Mesendoderm (in vitro differentiated cells): ENCODE measurements at regions not wholly inside any gene's neighbourhood (a gene's known extent, or its start where the extent isn't known, plus 50 kb on each side); places are given as distances from the start of the nearest gene placed in this dataset.

Source experiments
- DNase-seq: peaks from one replicate; pipeline ENCODE4 v3.0.0; 2013
- H2AK5ac ChIP-seq: 2 replicates; pipeline ENCODE4 v1.6.1; 2013; ENCODE audit warnings: low read length, inconsistent platforms
- H2BK120ac ChIP-seq: 2 replicates; pipeline ENCODE4 v1.6.1; 2013; ENCODE audit warnings: low read depth, mild to moderate bottlenecking, low read length, moderate library complexity, mixed read lengths
- H2BK15ac ChIP-seq: replicated peaks from 2 replicates; pipeline ENCODE4 v1.6.1; 2013; ENCODE audit warnings: low read depth, mild to moderate bottlenecking, moderate library complexity
- H2BK5ac ChIP-seq: 2 replicates; pipeline ENCODE4 v1.6.1; 2013; ENCODE audit warnings: low read length, inconsistent platforms
- H3K18ac ChIP-seq: 2 replicates; pipeline ENCODE4 v1.6.1; 2013; ENCODE audit warnings: mild to moderate bottlenecking, low read length, mixed read lengths
- H3K23ac ChIP-seq: one replicate; pipeline ENCODE4 v1.6.1; 2013; ENCODE audit warnings: low read length
- H3K27ac ChIP-seq: 2 replicates; pipeline ENCODE4 v1.5.1; 2013; ENCODE audit warnings: low read depth, mild to moderate bottlenecking, inconsistent platforms, low read length, moderate library complexity
- H3K27me3 ChIP-seq: 2 replicates; pipeline ENCODE4 v1.6.1; 2013; ENCODE audit warnings: low read length, control low read depth, mild to moderate bottlenecking, inconsistent platforms; ENCODE audit not compliant: insufficient read depth, poor library complexity
- H3K36me3 ChIP-seq: 2 replicates; pipeline ENCODE4 v1.6.1; 2013; ENCODE audit warnings: low read length, inconsistent platforms; ENCODE audit not compliant: control insufficient read depth, insufficient read depth
- H3K4ac ChIP-seq: one replicate; pipeline ENCODE4 v1.6.1; 2013; ENCODE audit warnings: low read depth, mild to moderate bottlenecking, low read length, moderate library complexity
- H3K4me1 ChIP-seq: 2 replicates; pipeline ENCODE4 v1.6.1; 2013; ENCODE audit warnings: low read depth, low read length, inconsistent platforms; ENCODE audit not compliant: control insufficient read depth
- H3K4me2 ChIP-seq: 2 replicates; pipeline ENCODE4 v1.6.1; 2013; ENCODE audit warnings: low read length
- H3K4me3 ChIP-seq: 2 replicates; pipeline ENCODE4 v1.5.1; 2013; ENCODE audit warnings: mild to moderate bottlenecking, low read length
- H3K56ac ChIP-seq: one replicate; pipeline ENCODE4 v1.6.1; 2013; ENCODE audit warnings: low read length
- H3K79me1 ChIP-seq: 2 replicates; pipeline ENCODE4 v1.6.1; 2013; ENCODE audit warnings: low read length, inconsistent platforms
- H3K79me2 ChIP-seq: 2 replicates; pipeline ENCODE4 v1.6.1; 2013; ENCODE audit warnings: mild to moderate bottlenecking, low read length; ENCODE audit not compliant: control insufficient read depth, insufficient read depth
- H3K9ac ChIP-seq: 2 replicates; pipeline ENCODE4 v1.6.1; 2013; ENCODE audit warnings: low read length, inconsistent platforms
- H4K5ac ChIP-seq: one replicate; pipeline ENCODE4 v1.6.1; 2013; ENCODE audit warnings: low read length
- H4K8ac ChIP-seq: one replicate; pipeline ENCODE4 v1.6.1; 2013; ENCODE audit warnings: low read depth, mild to moderate bottlenecking, control low read depth, low read length, moderate library complexity
- WGBS: extraction: QIAGEN DNeasy Blood & Tissue Kit; methylation state at CpG from one replicate; pipeline ENCODE4 v1.1.7; 2013; ENCODE audit warnings: low lambda C conversion rate, missing lambda C conversion rate; ENCODE audit not compliant: insufficient coverage; ENCODE audit errors: extremely low coverage; 5-methylcytosine and 5-hydroxymethylcytosine counted together

DNA sequence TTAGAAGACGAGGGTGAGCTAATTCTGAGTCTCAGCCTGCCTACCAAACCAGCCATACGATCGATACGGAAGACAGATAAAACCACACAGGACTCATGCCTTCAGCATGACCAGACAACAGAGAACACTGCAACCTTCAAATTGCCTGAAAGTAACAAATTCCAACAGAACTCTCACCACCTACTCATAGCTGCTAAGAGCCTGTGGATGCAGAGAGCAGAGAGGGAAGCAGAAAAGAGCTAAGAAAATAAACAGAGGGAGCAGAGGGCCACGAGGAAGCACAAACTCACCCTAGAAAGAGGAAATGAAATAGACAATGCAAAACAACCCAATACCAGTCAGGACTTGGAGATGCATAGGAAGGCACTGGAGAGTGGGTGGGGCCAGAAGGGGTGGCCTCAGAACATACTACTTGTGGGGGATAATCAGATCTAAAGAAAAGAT lies 86.7 kb upstream of the TAS2R1 start:
- Histone ChIP-seq H2BK15ac (no peak overlapping the region), H3K27me3 (no peaks in the 10 kb centered on the region), H3K4me1 (peaks cover 3% of the 10 kb centered on the region), H3K79me1 (no peaks in the 10 kb centered on the region), H4K5ac (no peak overlapping the region), H2BK120ac (no peak overlapping the region), H3K23ac (no peak overlapping the region), H3K9ac (no peak overlapping the region), H3K27ac (no peak overlapping the region), H4K8ac (no peak overlapping the region), H3K4ac (no peak overlapping the region), H3K79me2 (no peaks in the 10 kb centered on the region), H3K36me3 (no peaks in the 10 kb centered on the region), H3K18ac (no peak overlapping the region), H3K4me2 (no peak overlapping the region), H2BK5ac (no peak overlapping the region), H3K56ac (no peak overlapping the region), H2AK5ac (no peak overlapping the region), H3K4me3 (no peak overlapping the region)
- no CpG with 5 or more reads among the region's 5 CpGs for WGBS
- DNase-seq: peak; percentile 73

DNA sequence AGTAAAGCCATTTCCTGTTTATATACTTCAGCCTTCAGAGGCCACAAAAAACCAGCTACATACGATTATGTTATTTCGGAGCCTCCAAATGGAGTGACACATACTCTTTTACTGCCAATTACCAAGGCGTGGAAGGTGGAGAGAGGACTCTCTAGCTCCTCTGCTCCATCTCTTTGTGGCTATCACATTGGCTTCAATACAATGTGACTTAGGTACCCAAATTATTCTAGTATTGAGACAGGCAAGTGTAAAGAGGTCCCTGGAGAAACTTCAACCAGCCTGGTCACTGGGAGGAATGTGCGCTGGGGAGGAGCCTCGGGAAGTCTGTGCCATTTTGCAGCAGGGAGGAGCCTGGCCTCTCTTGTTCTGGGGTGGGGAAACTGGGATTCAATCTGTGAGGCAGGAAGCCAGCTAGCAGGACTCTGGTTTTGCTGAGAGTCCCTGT lies 85.8 kb upstream of the TAS2R1 start:
- H3K27ac ChIP-seq: no peak overlapping the region
- H3K4me2 ChIP-seq: no peak overlapping the region

DNA sequence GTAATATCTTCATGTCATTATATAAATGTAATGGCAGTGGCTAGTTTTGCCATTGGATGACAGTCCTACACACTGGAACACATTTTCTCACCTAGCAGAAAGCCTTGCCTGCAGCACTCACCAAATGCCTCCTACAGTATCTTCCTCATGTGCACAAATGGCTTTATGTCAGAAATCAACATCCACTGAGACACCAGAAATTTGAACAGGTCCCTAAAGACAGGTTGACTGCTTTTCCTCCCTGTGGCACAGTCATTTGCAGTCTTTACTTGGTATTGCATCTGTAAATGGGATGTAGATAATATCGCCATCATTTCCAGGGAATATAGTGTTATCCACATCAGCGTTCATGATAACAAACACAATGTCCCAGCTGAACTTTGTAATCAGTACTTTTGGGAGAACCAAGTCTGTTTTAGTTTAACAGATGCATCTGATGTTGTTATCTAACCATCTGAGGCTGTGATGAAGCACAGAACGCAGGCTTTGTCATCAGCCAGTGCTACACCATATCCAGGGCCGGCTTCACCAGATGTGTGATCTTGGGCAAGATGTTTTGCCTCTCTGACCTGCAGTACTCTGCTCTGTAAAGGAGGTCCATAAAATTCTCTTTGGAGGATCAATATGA lies 83.9 kb upstream of the TAS2R1 start:
- peaks cover 3% of the 10 kb centered on the region for H3K4me1 ChIP-seq
- no peaks in the 10 kb centered on the region for H3K36me3 ChIP-seq
- no peaks in the 10 kb centered on the region for H3K79me2 ChIP-seq
- no peak overlapping the region for H3K27ac ChIP-seq
- WGBS: no CpG with 5 or more reads among the region's 4 CpGs
- no peak overlapping the region for H3K18ac ChIP-seq
- DNase-seq: peak; percentile 51
- H2BK5ac ChIP-seq: no peak overlapping the region
- H3K4me2 ChIP-seq: no peak overlapping the region
- no peak overlapping the region for H3K56ac ChIP-seq
- H2BK120ac ChIP-seq: no peak overlapping the region
- H3K4ac ChIP-seq: no peak overlapping the region
- no peak overlapping the region for H3K9ac ChIP-seq
- no peaks in the 10 kb centered on the region for H3K27me3 ChIP-seq
- H2BK15ac ChIP-seq: no peak overlapping the region
- H4K8ac ChIP-seq: no peak overlapping the region
- no peak overlapping the region for H2AK5ac ChIP-seq
- no peak overlapping the region for H4K5ac ChIP-seq
- no peak overlapping the region for H3K23ac ChIP-seq
- H3K4me3 ChIP-seq: no peak overlapping the region
- H3K79me1 ChIP-seq: no peaks in the 10 kb centered on the region

More for the DNA sequence above, 85.8 kb upstream of the TAS2R1 start:
- no peak overlapping the region for H3K56ac ChIP-seq
- no peak overlapping the region for H3K23ac ChIP-seq
- no peak overlapping the region for H2BK15ac ChIP-seq
- no peak overlapping the region for H2BK5ac ChIP-seq
- H4K8ac ChIP-seq: no peak overlapping the region
- DNase-seq: peak; percentile 38
- no peak overlapping the region for H2AK5ac ChIP-seq
- no peak overlapping the region for H3K4me3 ChIP-seq
- no peaks in the 10 kb centered on the region for H3K36me3 ChIP-seq
- H3K79me2 ChIP-seq: no peaks in the 10 kb centered on the region
- no peak overlapping the region for H3K9ac ChIP-seq
- no CpG with 5 or more reads among the region's 5 CpGs for WGBS
- no peaks in the 10 kb centered on the region for H3K27me3 ChIP-seq
- H3K4me1 ChIP-seq: peaks cover 3% of the 10 kb centered on the region
- no peak overlapping the region for H3K4ac ChIP-seq
- no peak overlapping the region for H2BK120ac ChIP-seq
- H3K79me1 ChIP-seq: no peaks in the 10 kb centered on the region
- H3K18ac ChIP-seq: no peak overlapping the region
- peak overlapping the region; percentile 90 for H4K5ac ChIP-seq

DNA sequence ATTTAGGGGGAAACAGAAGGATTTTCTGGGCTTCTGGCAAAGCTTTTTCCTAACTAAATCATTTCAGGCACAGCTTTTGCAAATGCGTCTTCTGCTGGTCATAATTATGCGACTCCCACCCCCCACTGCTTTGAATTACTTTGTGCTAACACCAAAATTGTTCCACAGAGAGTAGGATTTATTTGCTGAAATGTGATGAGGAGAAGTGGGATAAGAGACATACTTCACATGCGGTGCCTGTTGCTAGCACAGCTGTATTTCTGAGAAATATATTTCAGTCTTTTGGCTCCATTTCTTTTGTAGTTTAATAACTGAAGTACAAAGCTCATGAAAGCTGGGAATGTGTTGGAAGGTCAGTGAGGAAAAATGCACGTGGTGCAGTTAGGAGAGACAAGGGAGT lies 83.2 kb upstream of the TAS2R1 start:
- no peak overlapping the region for H3K23ac ChIP-seq
- H4K5ac ChIP-seq: no peak overlapping the region
- no peak overlapping the region for H3K4ac ChIP-seq
- H3K4me2 ChIP-seq: no peak overlapping the region
- H2BK15ac ChIP-seq: no peak overlapping the region
- H3K4me3 ChIP-seq: no peak overlapping the region
- no peak overlapping the region for H3K56ac ChIP-seq
- H3K36me3 ChIP-seq: no peaks in the 10 kb centered on the region
- H4K8ac ChIP-seq: no peak overlapping the region
- H3K79me1 ChIP-seq: no peaks in the 10 kb centered on the region
- no peak overlapping the region for H2BK5ac ChIP-seq
- no peak overlapping the region for H3K9ac ChIP-seq
- H3K79me2 ChIP-seq: no peaks in the 10 kb centered on the region
- H2BK120ac ChIP-seq: no peak overlapping the region
- no peak for DNase-seq
- no peak overlapping the region for H3K18ac ChIP-seq
- H2AK5ac ChIP-seq: no peak overlapping the region
- WGBS: no CpG with 5 or more reads among the region's 4 CpGs
- H3K27ac ChIP-seq: no peak overlapping the region
- H3K27me3 ChIP-seq: no peaks in the 10 kb centered on the region
- peaks cover 3% of the 10 kb centered on the region for H3K4me1 ChIP-seq

DNA sequence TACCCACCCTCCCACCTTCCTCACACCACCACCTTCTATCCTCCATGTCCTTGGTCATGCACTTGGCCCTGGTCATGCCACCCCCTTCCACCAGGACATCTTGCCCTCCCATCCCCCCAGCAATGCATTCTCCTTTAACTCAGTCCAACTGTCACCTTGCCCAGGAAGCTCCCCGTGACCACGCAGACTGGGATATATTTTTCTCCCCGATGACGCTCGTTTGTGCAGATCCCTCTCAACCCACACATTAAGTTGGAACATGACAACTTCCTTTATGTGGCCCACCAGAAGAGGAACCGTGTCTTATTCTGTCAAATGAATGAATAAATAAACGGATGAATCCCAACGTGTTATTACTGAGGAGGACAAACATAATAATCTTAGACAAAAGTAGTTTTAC lies 82.8 kb upstream of the TAS2R1 start:
- no peak overlapping the region for H3K4me3 ChIP-seq
- H3K27ac ChIP-seq: no peak overlapping the region
- no peaks in the 10 kb centered on the region for H3K79me1 ChIP-seq
- no peak overlapping the region for H3K56ac ChIP-seq
- no peak overlapping the region for H2BK15ac ChIP-seq
- no peak for DNase-seq
- H3K18ac ChIP-seq: no peak overlapping the region
- no CpG with 5 or more reads among the region's 8 CpGs for WGBS
- no peak overlapping the region for H2BK5ac ChIP-seq
- H3K36me3 ChIP-seq: no peaks in the 10 kb centered on the region
- no peak overlapping the region for H2AK5ac ChIP-seq
- H3K4me1 ChIP-seq: peaks cover 3% of the 10 kb centered on the region
- no peak overlapping the region for H3K9ac ChIP-seq
- H3K23ac ChIP-seq: no peak overlapping the region
- no peak overlapping the region for H3K4me2 ChIP-seq
- H3K4ac ChIP-seq: no peak overlapping the region
- no peaks in the 10 kb centered on the region for H3K27me3 ChIP-seq
- no peak overlapping the region for H4K8ac ChIP-seq
- H2BK120ac ChIP-seq: no peak overlapping the region
- no peak overlapping the region for H4K5ac ChIP-seq
- H3K79me2 ChIP-seq: no peaks in the 10 kb centered on the region

DNA sequence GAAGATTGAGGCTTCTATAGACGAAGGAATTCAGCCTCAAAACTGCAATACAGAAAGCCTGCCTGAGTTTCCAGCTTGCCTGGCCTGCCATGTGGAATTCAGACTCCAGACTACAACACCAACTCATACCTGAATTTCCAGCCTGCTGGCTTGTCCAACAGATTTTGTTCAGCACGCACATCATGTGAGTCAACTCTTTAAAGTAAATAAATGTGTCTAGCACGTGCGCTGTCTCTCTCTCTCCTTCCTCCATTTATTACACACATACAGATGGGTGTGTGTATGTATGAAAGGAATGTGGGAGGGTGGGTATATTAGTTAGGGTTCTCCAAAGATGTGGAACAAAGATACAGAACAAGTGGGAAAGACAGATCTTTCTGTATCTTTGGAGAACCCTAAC lies 82.4 kb upstream of the TAS2R1 start:
- Histone ChIP-seq H4K8ac (no peak overlapping the region), H3K9ac (no peak overlapping the region), H3K4me2 (no peak overlapping the region), H4K5ac (no peak overlapping the region), H3K27ac (no peak overlapping the region), H3K4ac (no peak overlapping the region), H3K23ac (no peak overlapping the region), H3K27me3 (no peaks in the 10 kb centered on the region), H2AK5ac (no peak overlapping the region), H3K79me1 (no peaks in the 10 kb centered on the region), H3K18ac (no peak overlapping the region), H3K4me3 (no peak overlapping the region), H3K56ac (no peak overlapping the region), H3K36me3 (no peaks in the 10 kb centered on the region), H3K79me2 (no peaks in the 10 kb centered on the region), H2BK120ac (no peak overlapping the region), H2BK15ac (no peak overlapping the region), H3K4me1 (peaks cover 4% of the 10 kb centered on the region), H2BK5ac (no peak overlapping the region)
- no CpG with 5 or more reads among the region's 4 CpGs for WGBS
- no peak for DNase-seq
